WTC11 (cell line): ENCODE measurements at regions not wholly inside any gene's neighbourhood (a gene's known extent, or its start where the extent isn't known, plus 50 kb on each side); places are given as distances from the start of the nearest gene placed in this dataset.

ENCODE experiments used
- ATAC-seq: fragments of 200-7000 bp; cut with Tn5 transposase; 2 replicates; pipeline ENCODE4 v1.10.0; 2021; ENCODE audit warnings: mild to moderate bottlenecking, moderate library complexity
- CTCF ChIA-PET: fragments of 300-600 bp; sonication (Branson Sonifier 250); formaldehyde crosslinking; loops from one replicate; lab custom pipeline; 2021; ENCODE audit warnings: antibody characterized with exemption; lab: Charles Lee
- POLR2A ChIA-PET: fragments of 350-600 bp; sonication (Branson Sonifier 250); formaldehyde crosslinking; loops from one replicate; lab custom pipeline; 2021; ENCODE audit warnings: antibody characterized with exemption; lab: Charles Lee
- DNase-seq: peaks from one replicate; pipeline ENCODE4 v3.0.0; 2021; ENCODE audit warnings: low spot score
- H3K27ac Mint-ChIP-seq: 2 replicates; pipeline ENCODE4 v1.8.0; 2021; ENCODE audit warnings: mixed read lengths
- H3K27me3 Mint-ChIP-seq: 2 replicates; pipeline ENCODE4 v1.8.0; 2021; ENCODE audit warnings: low read depth, mild to moderate bottlenecking, moderate library complexity, mixed read lengths
- H3K36me3 Mint-ChIP-seq: 2 replicates; pipeline ENCODE4 v1.8.0; 2021; ENCODE audit warnings: mixed read lengths
- H3K4me1 Mint-ChIP-seq: 2 replicates; pipeline ENCODE4 v1.8.0; 2022; ENCODE audit warnings: mixed read lengths
- H3K4me3 Mint-ChIP-seq: 2 replicates; pipeline ENCODE4 v1.8.0; 2021; ENCODE audit warnings: mild to moderate bottlenecking, moderate library complexity, mixed read lengths
- H3K9me3 Mint-ChIP-seq: 2 replicates; pipeline ENCODE4 v1.8.0; 2021; ENCODE audit warnings: mixed read lengths
- ATF1 ChIP-seq: sonication (generic); formaldehyde crosslinking; IDR thresholded peaks from 2 replicates; pipeline ENCODE4 v1.8.1; 2023; ENCODE audit warnings: mild to moderate bottlenecking, moderate library complexity, missing genetic modification reagents
- EMX1 ChIP-seq: fragments of 250-450 bp; sonication (Bioruptor Pico); IDR thresholded peaks from 2 replicates; pipeline ENCODE4 v1.8.0; 2021; ENCODE audit warnings: mild to moderate bottlenecking
- ESRRA ChIP-seq: sonication (generic); formaldehyde crosslinking; IDR thresholded peaks from 2 replicates; pipeline ENCODE4 v1.8.1; 2022; ENCODE audit warnings: mild to moderate bottlenecking, missing genetic modification reagents, borderline replicate concordance
- ETV6 ChIP-seq: sonication (generic); formaldehyde crosslinking; IDR thresholded peaks from 2 replicates; pipeline ENCODE4 v1.8.1; 2022; ENCODE audit warnings: mild to moderate bottlenecking, missing genetic modification reagents
- KAT7 ChIP-seq: sonication (generic); formaldehyde crosslinking; IDR thresholded peaks from 2 replicates; pipeline ENCODE4 v1.8.1; 2023; ENCODE audit warnings: missing genetic modification reagents, mild to moderate bottlenecking, borderline replicate concordance
- MXD4 ChIP-seq: fragments of 250-450 bp; sonication (Bioruptor Pico); IDR thresholded peaks from 2 replicates; pipeline ENCODE4 v1.8.0; 2021; ENCODE audit warnings: mild to moderate bottlenecking, moderate library complexity, borderline replicate concordance
- NFYB ChIP-seq: sonication (generic); formaldehyde crosslinking; conservative IDR thresholded peaks from 2 replicates; pipeline ENCODE4 v1.8.0; 2022; ENCODE audit warnings: low read depth, missing genetic modification reagents
- NR1H2 ChIP-seq: sonication (generic); formaldehyde crosslinking; IDR thresholded peaks from 2 replicates; pipeline ENCODE4 v1.9.0; 2021; ENCODE audit warnings: mild to moderate bottlenecking, moderate library complexity, missing genetic modification reagents
- NR2C2 ChIP-seq: sonication (generic); formaldehyde crosslinking; IDR thresholded peaks from 2 replicates; pipeline ENCODE4 v1.8.0; 2022; ENCODE audit warnings: mild to moderate bottlenecking, missing genetic modification reagents
- NR3C1 ChIP-seq: sonication (generic); formaldehyde crosslinking; conservative IDR thresholded peaks from 2 replicates; pipeline ENCODE4 v1.8.1; 2023; ENCODE audit warnings: low read depth, mild to moderate bottlenecking, missing genetic modification reagents
- ZNF263 ChIP-seq: sonication (generic); formaldehyde crosslinking; IDR thresholded peaks from 2 replicates; pipeline ENCODE4 v1.8.1; 2022; ENCODE audit warnings: low read depth, mild to moderate bottlenecking, moderate library complexity, missing genetic modification reagents
- TF ChIP-seq, protein P1 (sequence below): sonication (generic); formaldehyde crosslinking; IDR thresholded peaks from 2 replicates; pipeline ENCODE4 v1.8.0; 2022; ENCODE audit warnings: missing genetic modification reagents
- TF ChIP-seq, protein P2 (sequence below): sonication (generic); formaldehyde crosslinking; conservative IDR thresholded peaks from 2 replicates; pipeline ENCODE4 v1.8.1; 2023; ENCODE audit warnings: mild to moderate bottlenecking, low read depth, missing genetic modification reagents, moderate library complexity
- TF ChIP-seq, protein P3 (sequence below): sonication (generic); formaldehyde crosslinking; conservative IDR thresholded peaks from 2 replicates; pipeline ENCODE4 v1.8.1; 2022; ENCODE audit warnings: mild to moderate bottlenecking, missing genetic modification reagents
- TF ChIP-seq, protein P4 (sequence below): sonication (generic); formaldehyde crosslinking; IDR thresholded peaks from 2 replicates; pipeline ENCODE4 v1.8.1; 2022; ENCODE audit warnings: missing genetic modification reagents, borderline replicate concordance
- TF ChIP-seq, protein P5 (sequence below): sonication (generic); formaldehyde crosslinking; IDR thresholded peaks from 2 replicates; pipeline ENCODE4 v1.8.0; 2022; ENCODE audit warnings: mild to moderate bottlenecking, missing genetic modification reagents
- TF ChIP-seq, protein P6 (sequence below): sonication (generic); formaldehyde crosslinking; IDR thresholded peaks from 2 replicates; pipeline ENCODE4 v1.8.1; 2022; ENCODE audit warnings: low read depth, missing genetic modification reagents, borderline replicate concordance
- TF ChIP-seq, protein P7 (sequence below): sonication (generic); formaldehyde crosslinking; IDR thresholded peaks from 2 replicates; pipeline ENCODE4 v1.8.0; 2023; ENCODE audit warnings: missing genetic modification reagents
- TF ChIP-seq, protein P8 (sequence below): sonication (generic); formaldehyde crosslinking; IDR thresholded peaks from 2 replicates; pipeline ENCODE4 v1.8.1; 2023; ENCODE audit warnings: mild to moderate bottlenecking, missing genetic modification reagents

DNA sequence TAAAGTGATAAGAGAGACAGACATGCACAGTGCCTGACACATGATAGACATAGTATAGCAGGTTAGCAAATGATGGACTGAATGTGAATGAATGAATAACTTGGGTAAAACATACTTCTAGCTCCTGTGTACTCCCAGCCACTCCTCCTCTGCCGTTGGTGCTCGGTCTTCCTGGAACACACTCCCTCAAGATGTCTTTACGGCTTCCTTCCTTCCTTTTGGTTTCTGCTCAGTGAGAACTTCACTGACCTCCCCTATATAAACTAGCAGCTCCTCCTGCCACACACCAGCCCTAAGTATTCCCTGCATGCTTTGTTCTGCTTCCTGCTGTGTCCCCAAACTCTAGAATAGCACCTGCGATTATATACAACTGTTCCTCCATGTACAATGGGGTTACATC is 50.2 kb downstream of the RAD54L2 start:
- CTCF ChIA-PET: no interaction called here

More for the DNA sequence above, 50.2 kb downstream of the RAD54L2 start:
- ATAC-seq (no peak), DNase-seq (no peak)
- Mint-ChIP-seq H3K36me3 (peaks cover 23% of the 10 kb centered on the region), H3K27ac (peak overlapping the region; percentile 34), H3K27me3 (no peaks in the 10 kb centered on the region), H3K4me1 (no peaks in the 10 kb centered on the region; the same call in 1 of the 2 replicates), H3K9me3 (no peaks in the 10 kb centered on the region), H3K4me3 (no peak overlapping the region)
- POLR2A ChIA-PET: interaction anchor here (0.6 kb wide), 1 partner anchor 1829 kb away, joined by 3 read pairs; no protein-coding TSS in a partner anchor
- TF ChIP-seq NR1H2 (CRISPR knock-in tag) (no peak), ZNF263 (CRISPR knock-in tag) (no peak), ATF1 (CRISPR knock-in tag) (no peak), NFYB (CRISPR knock-in tag) (no peak), NR3C1 (CRISPR knock-in tag) (no peak), KAT7 (CRISPR knock-in tag) (no peak), ETV6 (no peak), MXD4 (no peak), ESRRA (CRISPR knock-in tag) (no peak), EMX1 (CRISPR knock-in tag) (no peak), NR2C2 (CRISPR knock-in tag) (no peak)
- TF ChIP-seq, protein P1, sequence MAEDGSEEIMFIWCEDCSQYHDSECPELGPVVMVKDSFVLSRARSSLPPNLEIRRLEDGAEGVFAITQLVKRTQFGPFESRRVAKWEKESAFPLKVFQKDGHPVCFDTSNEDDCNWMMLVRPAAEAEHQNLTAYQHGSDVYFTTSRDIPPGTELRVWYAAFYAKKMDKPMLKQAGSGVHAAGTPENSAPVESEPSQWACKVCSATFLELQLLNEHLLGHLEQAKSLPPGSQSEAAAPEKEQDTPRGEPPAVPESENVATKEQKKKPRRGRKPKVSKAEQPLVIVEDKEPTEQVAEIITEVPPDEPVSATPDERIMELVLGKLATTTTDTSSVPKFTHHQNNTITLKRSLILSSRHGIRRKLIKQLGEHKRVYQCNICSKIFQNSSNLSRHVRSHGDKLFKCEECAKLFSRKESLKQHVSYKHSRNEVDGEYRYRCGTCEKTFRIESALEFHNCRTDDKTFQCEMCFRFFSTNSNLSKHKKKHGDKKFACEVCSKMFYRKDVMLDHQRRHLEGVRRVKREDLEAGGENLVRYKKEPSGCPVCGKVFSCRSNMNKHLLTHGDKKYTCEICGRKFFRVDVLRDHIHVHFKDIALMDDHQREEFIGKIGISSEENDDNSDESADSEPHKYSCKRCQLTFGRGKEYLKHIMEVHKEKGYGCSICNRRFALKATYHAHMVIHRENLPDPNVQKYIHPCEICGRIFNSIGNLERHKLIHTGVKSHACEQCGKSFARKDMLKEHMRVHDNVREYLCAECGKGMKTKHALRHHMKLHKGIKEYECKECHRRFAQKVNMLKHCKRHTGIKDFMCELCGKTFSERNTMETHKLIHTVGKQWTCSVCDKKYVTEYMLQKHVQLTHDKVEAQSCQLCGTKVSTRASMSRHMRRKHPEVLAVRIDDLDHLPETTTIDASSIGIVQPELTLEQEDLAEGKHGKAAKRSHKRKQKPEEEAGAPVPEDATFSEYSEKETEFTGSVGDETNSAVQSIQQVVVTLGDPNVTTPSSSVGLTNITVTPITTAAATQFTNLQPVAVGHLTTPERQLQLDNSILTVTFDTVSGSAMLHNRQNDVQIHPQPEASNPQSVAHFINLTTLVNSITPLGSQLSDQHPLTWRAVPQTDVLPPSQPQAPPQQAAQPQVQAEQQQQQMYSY (CRISPR knock-in tag): no peak
- TF ChIP-seq, protein P2, sequence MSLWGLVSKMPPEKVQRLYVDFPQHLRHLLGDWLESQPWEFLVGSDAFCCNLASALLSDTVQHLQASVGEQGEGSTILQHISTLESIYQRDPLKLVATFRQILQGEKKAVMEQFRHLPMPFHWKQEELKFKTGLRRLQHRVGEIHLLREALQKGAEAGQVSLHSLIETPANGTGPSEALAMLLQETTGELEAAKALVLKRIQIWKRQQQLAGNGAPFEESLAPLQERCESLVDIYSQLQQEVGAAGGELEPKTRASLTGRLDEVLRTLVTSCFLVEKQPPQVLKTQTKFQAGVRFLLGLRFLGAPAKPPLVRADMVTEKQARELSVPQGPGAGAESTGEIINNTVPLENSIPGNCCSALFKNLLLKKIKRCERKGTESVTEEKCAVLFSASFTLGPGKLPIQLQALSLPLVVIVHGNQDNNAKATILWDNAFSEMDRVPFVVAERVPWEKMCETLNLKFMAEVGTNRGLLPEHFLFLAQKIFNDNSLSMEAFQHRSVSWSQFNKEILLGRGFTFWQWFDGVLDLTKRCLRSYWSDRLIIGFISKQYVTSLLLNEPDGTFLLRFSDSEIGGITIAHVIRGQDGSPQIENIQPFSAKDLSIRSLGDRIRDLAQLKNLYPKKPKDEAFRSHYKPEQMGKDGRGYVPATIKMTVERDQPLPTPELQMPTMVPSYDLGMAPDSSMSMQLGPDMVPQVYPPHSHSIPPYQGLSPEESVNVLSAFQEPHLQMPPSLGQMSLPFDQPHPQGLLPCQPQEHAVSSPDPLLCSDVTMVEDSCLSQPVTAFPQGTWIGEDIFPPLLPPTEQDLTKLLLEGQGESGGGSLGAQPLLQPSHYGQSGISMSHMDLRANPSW (CRISPR knock-in tag): no peak
- TF ChIP-seq, protein P3, sequence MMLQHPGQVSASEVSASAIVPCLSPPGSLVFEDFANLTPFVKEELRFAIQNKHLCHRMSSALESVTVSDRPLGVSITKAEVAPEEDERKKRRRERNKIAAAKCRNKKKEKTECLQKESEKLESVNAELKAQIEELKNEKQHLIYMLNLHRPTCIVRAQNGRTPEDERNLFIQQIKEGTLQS: no peak
- TF ChIP-seq, protein P4, sequence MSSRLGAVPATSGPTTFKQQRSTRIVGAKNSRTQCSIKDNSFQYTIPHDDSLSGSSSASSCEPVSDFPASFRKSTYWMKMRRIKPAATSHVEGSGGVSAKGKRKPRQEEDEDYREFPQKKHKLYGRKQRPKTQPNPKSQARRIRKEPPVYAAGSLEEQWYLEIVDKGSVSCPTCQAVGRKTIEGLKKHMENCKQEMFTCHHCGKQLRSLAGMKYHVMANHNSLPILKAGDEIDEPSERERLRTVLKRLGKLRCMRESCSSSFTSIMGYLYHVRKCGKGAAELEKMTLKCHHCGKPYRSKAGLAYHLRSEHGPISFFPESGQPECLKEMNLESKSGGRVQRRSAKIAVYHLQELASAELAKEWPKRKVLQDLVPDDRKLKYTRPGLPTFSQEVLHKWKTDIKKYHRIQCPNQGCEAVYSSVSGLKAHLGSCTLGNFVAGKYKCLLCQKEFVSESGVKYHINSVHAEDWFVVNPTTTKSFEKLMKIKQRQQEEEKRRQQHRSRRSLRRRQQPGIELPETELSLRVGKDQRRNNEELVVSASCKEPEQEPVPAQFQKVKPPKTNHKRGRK (CRISPR knock-in tag): no peak
- TF ChIP-seq, protein P5, sequence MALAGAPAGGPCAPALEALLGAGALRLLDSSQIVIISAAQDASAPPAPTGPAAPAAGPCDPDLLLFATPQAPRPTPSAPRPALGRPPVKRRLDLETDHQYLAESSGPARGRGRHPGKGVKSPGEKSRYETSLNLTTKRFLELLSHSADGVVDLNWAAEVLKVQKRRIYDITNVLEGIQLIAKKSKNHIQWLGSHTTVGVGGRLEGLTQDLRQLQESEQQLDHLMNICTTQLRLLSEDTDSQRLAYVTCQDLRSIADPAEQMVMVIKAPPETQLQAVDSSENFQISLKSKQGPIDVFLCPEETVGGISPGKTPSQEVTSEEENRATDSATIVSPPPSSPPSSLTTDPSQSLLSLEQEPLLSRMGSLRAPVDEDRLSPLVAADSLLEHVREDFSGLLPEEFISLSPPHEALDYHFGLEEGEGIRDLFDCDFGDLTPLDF (CRISPR knock-in tag): no peak
- TF ChIP-seq, protein P6, sequence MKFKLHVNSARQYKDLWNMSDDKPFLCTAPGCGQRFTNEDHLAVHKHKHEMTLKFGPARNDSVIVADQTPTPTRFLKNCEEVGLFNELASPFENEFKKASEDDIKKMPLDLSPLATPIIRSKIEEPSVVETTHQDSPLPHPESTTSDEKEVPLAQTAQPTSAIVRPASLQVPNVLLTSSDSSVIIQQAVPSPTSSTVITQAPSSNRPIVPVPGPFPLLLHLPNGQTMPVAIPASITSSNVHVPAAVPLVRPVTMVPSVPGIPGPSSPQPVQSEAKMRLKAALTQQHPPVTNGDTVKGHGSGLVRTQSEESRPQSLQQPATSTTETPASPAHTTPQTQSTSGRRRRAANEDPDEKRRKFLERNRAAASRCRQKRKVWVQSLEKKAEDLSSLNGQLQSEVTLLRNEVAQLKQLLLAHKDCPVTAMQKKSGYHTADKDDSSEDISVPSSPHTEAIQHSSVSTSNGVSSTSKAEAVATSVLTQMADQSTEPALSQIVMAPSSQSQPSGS (CRISPR knock-in tag): no peak
- TF ChIP-seq, protein P7, sequence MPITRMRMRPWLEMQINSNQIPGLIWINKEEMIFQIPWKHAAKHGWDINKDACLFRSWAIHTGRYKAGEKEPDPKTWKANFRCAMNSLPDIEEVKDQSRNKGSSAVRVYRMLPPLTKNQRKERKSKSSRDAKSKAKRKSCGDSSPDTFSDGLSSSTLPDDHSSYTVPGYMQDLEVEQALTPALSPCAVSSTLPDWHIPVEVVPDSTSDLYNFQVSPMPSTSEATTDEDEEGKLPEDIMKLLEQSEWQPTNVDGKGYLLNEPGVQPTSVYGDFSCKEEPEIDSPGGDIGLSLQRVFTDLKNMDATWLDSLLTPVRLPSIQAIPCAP (CRISPR knock-in tag): no peak
- TF ChIP-seq, protein P8, sequence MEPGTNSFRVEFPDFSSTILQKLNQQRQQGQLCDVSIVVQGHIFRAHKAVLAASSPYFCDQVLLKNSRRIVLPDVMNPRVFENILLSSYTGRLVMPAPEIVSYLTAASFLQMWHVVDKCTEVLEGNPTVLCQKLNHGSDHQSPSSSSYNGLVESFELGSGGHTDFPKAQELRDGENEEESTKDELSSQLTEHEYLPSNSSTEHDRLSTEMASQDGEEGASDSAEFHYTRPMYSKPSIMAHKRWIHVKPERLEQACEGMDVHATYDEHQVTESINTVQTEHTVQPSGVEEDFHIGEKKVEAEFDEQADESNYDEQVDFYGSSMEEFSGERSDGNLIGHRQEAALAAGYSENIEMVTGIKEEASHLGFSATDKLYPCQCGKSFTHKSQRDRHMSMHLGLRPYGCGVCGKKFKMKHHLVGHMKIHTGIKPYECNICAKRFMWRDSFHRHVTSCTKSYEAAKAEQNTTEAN (CRISPR knock-in tag): no peak
